ENCODE measurements at regions not wholly inside any gene's neighbourhood (a gene's known extent, or its start where the extent isn't known, plus 50 kb on each side); places are given as distances from the start of the nearest gene placed in this dataset.
"Not testable (repeated sequence)": the region's sequence is repeated elsewhere in the genome, so short reads cannot be mapped to it uniquely, and the experiment has no call there.

- no peaks in the 10 kb centered on the region for H3K36me3 Mint-ChIP-seq (ENCODE audit: insufficient read depth)
- no peak for DNase-seq
- no peak overlapping the region for H3K4me3 Mint-ChIP-seq
- H3K27ac Mint-ChIP-seq: no peak overlapping the region
- peaks cover 3 to 6% of the 10 kb centered on the region in 2 donors for H3K9me3 Mint-ChIP-seq
- H3K4me1 Mint-ChIP-seq (ENCODE audit: low read depth in 2 of 2): no peaks in the 10 kb centered on the region
- ATAC-seq (replicated peaks): no peak
- no peaks in the 10 kb centered on the region for H3K27me3 Mint-ChIP-seq
Observed at GRCh38 chr7:81473236-81473635, 296.6 kb downstream of the HGF start.

GRCh38 chr7:81470724-81471379, 299.0 kb downstream of the HGF start:
- H3K9me3 Mint-ChIP-seq: peaks cover 3 to 6% of the 10 kb centered on the region in 2 donors

GRCh38 chr7:81469869-81470723, 299.8 kb downstream of the HGF start:
- H3K27ac Mint-ChIP-seq: no peak overlapping the region
- no peaks in the 10 kb centered on the region for H3K4me1 Mint-ChIP-seq (ENCODE audit: low read depth in 2 of 2)
- H3K27me3 Mint-ChIP-seq: no peaks in the 10 kb centered on the region
- peaks cover 3 to 6% of the 10 kb centered on the region in 2 donors for H3K9me3 Mint-ChIP-seq
- H3K4me3 Mint-ChIP-seq: no peak overlapping the region
- no peaks in the 10 kb centered on the region for H3K36me3 Mint-ChIP-seq (ENCODE audit: insufficient read depth)
- DNase-seq: no peak
- ATAC-seq (replicated peaks): no peak

More at GRCh38 chr7:81470724-81471379, 299.0 kb downstream of the HGF start:
- DNase-seq (no peak), ATAC-seq (replicated peaks) (no peak)
- Mint-ChIP-seq H3K27me3 (no peaks in the 10 kb centered on the region), H3K4me1 (ENCODE audit: low read depth in 2 of 2) (no peaks in the 10 kb centered on the region), H3K4me3 (no peak overlapping the region), H3K27ac (no peak overlapping the region), H3K36me3 (ENCODE audit: insufficient read depth) (no peaks in the 10 kb centered on the region)

GRCh38 chr7:81469153-81469868, 300.5 kb downstream of the HGF start:
- Mint-ChIP-seq H3K9me3 (peaks cover 3 to 14% of the 10 kb centered on the region in 2 donors), H3K27ac (no peak overlapping the region), H3K4me1 (ENCODE audit: low read depth in 2 of 2) (no peaks in the 10 kb centered on the region), H3K27me3 (no peaks in the 10 kb centered on the region), H3K36me3 (ENCODE audit: insufficient read depth) (no peaks in the 10 kb centered on the region), H3K4me3 (no peak overlapping the region)
- ATAC-seq (replicated peaks): no peak
- no peak for DNase-seq

GRCh38 chr7:81468526-81468925, 301.3 kb downstream of the HGF start:
- H3K4me1 Mint-ChIP-seq (ENCODE audit: low read depth in 2 of 2): no peaks in the 10 kb centered on the region

GRCh38 chr7:81467964-81468363, 301.9 kb downstream of the HGF start:
- no peak for ATAC-seq (replicated peaks)
- Mint-ChIP-seq H3K4me1 (ENCODE audit: low read depth in 2 of 2) (no peaks in the 10 kb centered on the region), H3K9me3 (peaks cover 6 to 20% of the 10 kb centered on the region in 2 donors), H3K27me3 (no peaks in the 10 kb centered on the region), H3K36me3 (ENCODE audit: insufficient read depth) (no peaks in the 10 kb centered on the region), H3K27ac (no peak overlapping the region), H3K4me3 (no peak overlapping the region)
- DNase-seq: no peak

More at GRCh38 chr7:81468526-81468925, 301.3 kb downstream of the HGF start:
- Mint-ChIP-seq H3K4me3 (no peak overlapping the region), H3K9me3 (peaks cover 3 to 20% of the 10 kb centered on the region in 2 donors), H3K27ac (no peak overlapping the region), H3K27me3 (no peaks in the 10 kb centered on the region), H3K36me3 (ENCODE audit: insufficient read depth) (no peaks in the 10 kb centered on the region)
- DNase-seq: no peak
- no peak for ATAC-seq (replicated peaks)

GRCh38 chr7:81462672-81463071, 307.2 kb downstream of the HGF start:
- Mint-ChIP-seq H3K36me3 (ENCODE audit: insufficient read depth) (no peaks in the 10 kb centered on the region), H3K27me3 (no peaks in the 10 kb centered on the region), H3K9me3 (peaks cover 3 to 13% of the 10 kb centered on the region in 2 donors), H3K4me3 (no peak overlapping the region), H3K4me1 (ENCODE audit: low read depth in 2 of 2) (no peaks in the 10 kb centered on the region), H3K27ac (no peak overlapping the region)
- no peak for DNase-seq
- ATAC-seq (replicated peaks): no peak

- H3K36me3 Mint-ChIP-seq (ENCODE audit: insufficient read depth): no peaks in the 10 kb centered on the region
- peaks cover 6 to 13% of the 10 kb centered on the region in 2 donors for H3K9me3 Mint-ChIP-seq
- ATAC-seq (replicated peaks) (no peak), DNase-seq (no peak)
- no peaks in the 10 kb centered on the region for H3K4me1 Mint-ChIP-seq (ENCODE audit: low read depth in 2 of 2)
- H3K27me3 Mint-ChIP-seq: no peaks in the 10 kb centered on the region
- H3K27ac Mint-ChIP-seq: no peak overlapping the region
- H3K4me3 Mint-ChIP-seq: no peak overlapping the region
Observed at GRCh38 chr7:81460250-81461045, 309.4 kb downstream of the HGF start.

- H3K27ac Mint-ChIP-seq: no peak overlapping the region
- H3K9me3 Mint-ChIP-seq: peaks cover 6 to 8% of the 10 kb centered on the region in 2 donors
- H3K4me3 Mint-ChIP-seq: no peak overlapping the region
- no peaks in the 10 kb centered on the region for H3K4me1 Mint-ChIP-seq (ENCODE audit: low read depth in 2 of 2)
- H3K27me3 Mint-ChIP-seq: no peaks in the 10 kb centered on the region
- no peak for ATAC-seq (replicated peaks)
- H3K36me3 Mint-ChIP-seq (ENCODE audit: insufficient read depth): no peaks in the 10 kb centered on the region
- DNase-seq: no peak
Observed at GRCh38 chr7:81459485-81459884, 310.4 kb downstream of the HGF start.

GRCh38 chr7:81457852-81458522, 311.9 kb downstream of the HGF start:
- ATAC-seq (replicated peaks): no peak
- Mint-ChIP-seq H3K27me3 (no peaks in the 10 kb centered on the region), H3K27ac (no peak overlapping the region), H3K4me3 (no peak overlapping the region), H3K36me3 (ENCODE audit: insufficient read depth) (no peaks in the 10 kb centered on the region), H3K9me3 (peaks cover 4 to 7% of the 10 kb centered on the region in 2 donors), H3K4me1 (ENCODE audit: low read depth in 2 of 2) (no peaks in the 10 kb centered on the region)
- DNase-seq: no peak

- not testable (repeated sequence) for H3K4me3 Mint-ChIP-seq; ATAC-seq (replicated peaks); H3K4me1 Mint-ChIP-seq (ENCODE audit: low read depth in 2 of 2); H3K27ac Mint-ChIP-seq; DNase-seq; H3K36me3 Mint-ChIP-seq (ENCODE audit: insufficient read depth); H3K27me3 Mint-ChIP-seq
- peaks cover 9 to 19% of the 10 kb centered on the region in 2 donors for H3K9me3 Mint-ChIP-seq
Observed at GRCh38 chr7:81453770-81454169, 316.1 kb downstream of the HGF start.

GRCh38 chr7:81449105-81449504, 320.7 kb downstream of the HGF start:
- H3K27me3 Mint-ChIP-seq: no peaks in the 10 kb centered on the region
- H3K9me3 Mint-ChIP-seq: peaks cover 6 to 19% of the 10 kb centered on the region in 2 donors
- ATAC-seq (replicated peaks) (no peak), DNase-seq (no peak)
- no peaks in the 10 kb centered on the region for H3K36me3 Mint-ChIP-seq (ENCODE audit: insufficient read depth)
- no peak overlapping the region for H3K4me3 Mint-ChIP-seq
- no peak overlapping the region for H3K27ac Mint-ChIP-seq
- H3K4me1 Mint-ChIP-seq (ENCODE audit: low read depth in 2 of 2): no peaks in the 10 kb centered on the region

Data from effector memory CD8-positive, alpha-beta T cell (primary cell).